SK-N-SH (cell line): ENCODE measurements at regions not wholly inside any gene's neighbourhood (a gene's known extent, or its start where the extent isn't known, plus 50 kb on each side); places are given as distances from the start of the nearest gene placed in this dataset.

Source experiments
- CTCF ChIP-seq: fragments of 200-600 bp; sonication (generic); IDR thresholded peaks from 2 replicates; pipeline ENCODE4 v1.6.1; 2017; ENCODE audit warnings: antibody characterized with exemption, mild to moderate bottlenecking, moderate library complexity
- EP300 ChIP-seq, 2 experiments: IDR thresholded peaks; 2 replicates each; pipeline versions ENCODE4 v1.4.0 to v1.6.1; 2012; ENCODE audit warnings: borderline replicate concordance in 1 of 2, low read depth in 1 of 2, low read length in 1 of 2
- EZH2phosphoT487 ChIP-seq: fragments of 200-600 bp; sonication (generic); IDR thresholded peaks from 2 replicates; pipeline ENCODE4 v1.6.1; 2017; ENCODE audit warnings: low read depth, mixed run types, mild to moderate bottlenecking, antibody characterized with exemption, moderate library complexity, borderline replicate concordance
- FOXM1 ChIP-seq: IDR thresholded peaks from 2 replicates; pipeline ENCODE4 v1.4.0; 2012; ENCODE audit warnings: low read depth, mild to moderate bottlenecking
- JUND ChIP-seq: IDR thresholded peaks from 2 replicates; pipeline ENCODE4 v1.4.0; 2012
- MAX ChIP-seq: IDR thresholded peaks from 2 replicates; pipeline ENCODE4 v1.4.0; 2012; ENCODE audit warnings: low read depth
- POLR2AphosphoS5 ChIP-seq: IDR thresholded peaks from 2 replicates; pipeline ENCODE4 v1.6.1; 2012; ENCODE audit warnings: low read depth, low read length
- RCOR1 ChIP-seq: fragments of 150-350 bp; IDR thresholded peaks from 2 replicates; pipeline ENCODE4 v1.6.1; 2017; ENCODE audit warnings: antibody characterized with exemption, low read length
- SMC3 ChIP-seq: IDR thresholded peaks from 2 replicates; pipeline ENCODE4 v1.6.1; 2012; ENCODE audit warnings: low read depth, low read length, improper control_type of control experiment

GRCh38 chr3:7960601-7961000, 541.0 kb upstream of the LMCD1 start:
- TF ChIP-seq CTCF (no peak), EZH2phosphoT487 (no peak), MAX (no peak), SMC3 (no peak), FOXM1 (no peak), JUND (no peak), POLR2AphosphoS5 (no peak), EP300 (IDR thresholded peaks at IDR 0.05; ENCODE audit: borderline replicate concordance in 1 of 2, low read depth in 1 of 2, low read length in 1 of 2) (no peak), RCOR1 (no peak)
